GM18907 (cell line): ENCODE measurements at regions not wholly inside any gene's neighbourhood (a gene's known extent, or its start where the extent isn't known, plus 50 kb on each side); places are given as distances from the start of the nearest gene placed in this dataset.
"Not testable (repeated sequence)": the region's sequence is repeated elsewhere in the genome, so short reads cannot be mapped to it uniquely, and the experiment has no call there.

ENCODE experiments used
- ATAC-seq: cut with Tn5 transposase; IDR thresholded peaks from one replicate; pipeline ENCODE4 v1.9.1; 2021; ENCODE audit warnings: mild to moderate bottlenecking, moderate library complexity; ENCODE audit not compliant: unreplicated experiment

DNA sequence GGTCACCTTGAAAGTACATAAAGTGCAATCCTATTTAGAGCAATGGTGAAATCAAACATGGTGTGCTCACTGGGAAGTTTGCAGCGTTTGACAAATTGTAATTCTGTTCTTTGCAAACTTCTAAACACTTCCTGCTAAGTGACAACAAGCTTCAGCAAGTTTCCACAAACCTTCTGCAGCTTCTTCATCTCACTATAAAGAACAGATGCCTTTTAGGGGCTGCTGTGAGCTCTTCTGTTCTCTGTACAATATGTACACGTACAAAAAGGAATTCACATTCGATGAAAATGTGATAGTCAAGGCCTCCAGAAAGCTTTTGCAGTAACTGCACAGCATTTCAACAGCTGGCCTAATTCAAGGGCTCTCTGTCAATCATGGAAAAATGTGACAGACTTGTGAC, 543.1 kb downstream of the CETN3 start:
- no peak for ATAC-seq

DNA sequence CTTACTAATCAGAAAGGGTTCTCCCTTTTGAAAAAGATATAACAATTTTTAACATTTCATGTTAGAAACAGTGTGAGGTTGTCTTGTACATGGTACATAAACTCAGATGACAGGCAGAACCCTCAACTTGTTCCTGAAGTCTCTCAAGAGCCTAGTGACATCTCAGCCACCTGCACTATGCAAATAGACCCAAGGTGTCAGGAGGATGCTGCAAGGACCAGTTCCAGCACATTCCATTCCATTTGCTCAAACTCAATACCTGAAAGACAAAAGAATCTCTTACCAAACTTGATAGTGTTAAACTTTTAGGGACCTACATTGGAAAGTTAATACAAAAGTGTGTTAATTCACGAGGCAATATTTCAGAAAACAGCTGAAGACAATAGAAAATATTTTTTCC, 544.6 kb downstream of the CETN3 start:
- no peak for ATAC-seq

DNA sequence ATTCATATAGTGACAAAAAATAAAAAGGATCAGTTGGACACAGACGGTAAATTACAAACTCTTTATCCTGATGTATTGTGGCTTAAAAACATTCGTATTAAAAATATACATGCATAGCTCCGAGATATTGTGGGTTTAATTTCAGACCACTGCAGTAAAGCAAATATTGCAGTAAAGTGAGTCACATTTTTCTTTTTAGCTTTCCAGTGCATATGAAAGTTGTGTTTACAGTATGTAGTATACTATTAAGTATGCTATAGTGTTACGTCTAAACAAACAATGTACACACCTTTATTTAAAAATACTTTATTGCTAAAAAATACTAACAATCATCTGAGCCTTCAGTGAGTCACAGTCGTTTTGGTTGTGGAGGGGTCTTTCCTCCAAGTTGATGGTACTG, 551.8 kb downstream of the CETN3 start:
- no peak for ATAC-seq

DNA sequence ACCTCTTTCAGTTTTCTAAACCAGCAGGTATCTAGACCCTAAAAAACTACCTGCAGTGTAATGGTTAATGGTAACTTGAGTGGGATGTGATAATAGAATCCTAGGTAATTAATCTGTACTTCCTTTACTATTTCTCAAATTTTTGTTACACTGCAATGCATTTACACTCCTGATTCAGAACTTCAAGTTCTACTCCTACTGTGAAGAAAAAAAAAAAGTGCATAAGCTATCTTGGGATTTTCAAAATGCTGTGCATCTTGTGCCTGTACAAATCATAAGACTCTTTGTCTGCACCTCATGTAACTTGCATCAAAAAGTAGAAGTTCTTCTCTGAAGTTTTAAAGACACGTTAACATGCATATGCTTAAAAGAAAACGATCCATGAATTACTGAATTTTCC, 554.1 kb downstream of the CETN3 start:
- ATAC-seq: no peak

DNA sequence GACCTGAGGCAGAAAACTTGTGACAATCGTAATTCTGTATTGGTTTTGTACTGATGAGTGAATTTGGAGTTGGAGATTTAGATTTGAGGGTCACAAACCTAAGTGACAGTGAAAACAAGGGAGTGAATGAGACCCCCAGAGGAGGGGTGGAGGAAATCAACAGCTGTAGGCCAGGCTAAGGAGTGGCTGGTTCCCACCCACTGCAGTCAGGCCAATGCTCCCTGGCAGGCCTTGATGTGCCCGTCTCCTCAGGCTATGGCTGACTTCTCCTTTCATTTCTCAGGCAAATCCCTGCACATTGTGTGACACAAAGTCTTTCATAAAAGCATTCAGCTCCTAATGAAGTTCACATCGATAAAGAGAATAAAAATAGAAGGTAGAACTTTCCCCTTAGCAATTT, 557.6 kb downstream of the CETN3 start:
- ATAC-seq: no peak

DNA sequence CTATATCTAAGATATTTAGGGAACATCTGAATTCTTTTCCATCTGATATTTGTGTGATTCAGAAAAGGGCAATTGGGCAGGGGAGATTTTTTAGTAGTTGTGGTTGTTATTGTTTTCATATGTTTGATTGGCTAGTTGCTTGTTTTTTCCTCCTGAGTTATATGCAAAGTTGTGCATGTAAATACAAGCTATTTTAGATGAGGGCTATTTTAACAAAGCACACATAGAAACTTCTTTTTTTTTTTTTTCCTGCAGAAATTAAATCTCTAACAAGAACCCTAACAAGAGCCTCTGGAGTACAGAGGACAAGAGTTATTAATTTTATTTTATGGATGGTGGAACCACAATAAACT, 559.1 kb downstream of the CETN3 start:
- ATAC-seq: no peak

DNA sequence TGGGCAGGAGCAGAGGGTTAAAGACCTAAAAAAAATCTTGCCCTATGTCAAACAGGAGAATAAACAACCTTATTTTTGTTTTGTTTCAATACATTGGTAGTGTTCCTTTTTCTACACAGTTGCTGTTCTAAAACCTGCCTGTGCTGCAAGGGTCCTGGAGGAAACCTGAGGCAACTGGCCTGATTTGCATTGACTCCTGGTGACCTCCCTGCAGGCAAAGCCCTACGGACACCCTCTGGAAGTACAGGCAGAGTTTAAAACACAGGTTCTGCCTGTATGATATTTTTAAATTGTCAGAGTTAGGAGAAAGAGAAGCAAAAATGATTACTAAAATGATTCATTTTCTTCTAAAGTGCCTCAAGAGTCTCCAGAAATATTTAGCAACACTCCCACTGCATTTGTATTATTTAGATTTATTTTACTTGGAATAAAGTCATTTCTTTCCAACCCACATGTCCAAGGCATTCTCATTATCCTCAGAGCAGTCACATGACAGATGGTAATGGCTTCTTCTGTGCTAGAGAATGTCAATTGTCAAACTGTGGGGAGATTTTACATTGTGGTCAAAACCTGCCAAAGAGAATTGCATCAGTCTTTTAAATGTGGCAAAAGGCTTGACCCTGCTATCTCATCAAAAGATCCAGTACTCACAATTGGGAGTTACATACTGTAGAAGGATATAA, 559.6 kb downstream of the CETN3 start:
- ATAC-seq: no peak

DNA sequence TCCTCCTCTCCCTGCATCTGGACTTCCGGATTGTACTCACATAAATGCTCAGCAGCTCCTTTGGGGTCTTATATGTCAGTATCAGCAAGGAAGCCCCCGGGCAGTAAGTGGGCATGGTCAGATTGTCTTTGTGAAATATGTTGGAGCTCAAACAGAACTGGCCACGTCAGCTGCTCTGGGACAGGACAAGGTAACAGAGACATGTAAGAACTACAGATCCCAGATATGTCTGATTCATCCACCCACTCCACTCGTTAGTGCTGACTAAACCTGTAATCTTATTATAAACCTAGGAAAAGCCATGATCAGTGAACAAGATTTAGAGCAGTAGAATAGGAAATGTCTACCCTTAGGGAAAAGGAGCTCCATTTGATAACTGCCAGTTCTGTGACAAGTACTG, 561.8 kb downstream of the CETN3 start:
- no peak for ATAC-seq

DNA sequence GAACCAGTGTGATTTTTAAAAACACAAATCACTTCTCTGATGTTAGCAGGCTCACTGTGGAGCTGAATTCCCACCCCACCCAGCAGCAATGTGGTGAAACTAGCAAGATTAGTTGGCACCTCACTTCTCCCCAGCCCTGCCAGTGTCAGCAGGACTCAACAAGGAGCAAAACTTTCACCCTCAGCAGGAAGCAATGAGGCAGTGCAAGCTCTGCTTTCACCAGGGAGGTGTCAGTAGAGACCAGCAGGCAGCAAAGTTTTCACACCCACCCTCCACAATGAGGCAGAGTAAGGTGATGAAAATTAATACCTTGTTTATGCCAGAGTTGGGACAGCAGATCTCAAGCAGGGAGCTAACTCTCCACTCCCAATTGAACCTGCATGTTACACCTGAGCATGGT, 565.0 kb downstream of the CETN3 start:
- ATAC-seq: no peak

DNA sequence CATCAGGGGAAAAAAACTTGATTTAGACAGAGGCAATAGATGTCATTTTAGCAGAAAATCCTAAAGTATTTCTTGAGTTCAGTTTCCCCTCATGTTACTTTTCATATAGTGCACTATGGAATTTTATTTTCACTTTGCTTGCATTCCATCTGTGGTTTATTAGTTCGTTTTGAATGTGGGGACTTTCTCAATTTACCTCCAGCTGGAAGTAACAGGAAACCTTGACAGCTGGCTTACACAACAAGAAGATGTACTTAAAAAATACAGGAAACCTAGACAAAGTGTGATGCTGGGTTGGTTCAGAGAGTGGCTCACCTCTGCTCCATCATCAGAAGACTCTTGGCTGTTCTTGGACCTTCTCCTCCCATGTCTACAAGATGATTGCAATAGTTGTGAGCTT, 567.0 kb downstream of the CETN3 start:
- no peak for ATAC-seq

DNA sequence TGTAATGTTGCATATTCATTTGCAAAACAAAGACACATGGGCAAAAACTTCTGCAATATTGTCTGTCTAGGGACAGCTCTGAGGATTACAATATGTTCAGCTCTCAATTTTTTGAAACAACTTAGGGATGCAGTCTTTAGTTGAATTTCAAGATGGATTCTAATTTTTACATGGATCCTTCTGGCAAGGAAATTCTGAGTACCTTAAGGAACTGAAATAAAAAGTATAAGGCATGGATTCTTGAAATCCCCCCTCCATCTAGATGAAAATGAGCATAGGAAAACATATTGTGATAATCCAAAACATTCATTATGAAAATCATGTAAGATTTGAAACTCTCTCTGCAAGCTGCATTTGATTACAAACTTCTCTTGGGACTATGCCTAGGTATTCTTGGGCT, 568.6 kb downstream of the CETN3 start:
- no peak for ATAC-seq

DNA sequence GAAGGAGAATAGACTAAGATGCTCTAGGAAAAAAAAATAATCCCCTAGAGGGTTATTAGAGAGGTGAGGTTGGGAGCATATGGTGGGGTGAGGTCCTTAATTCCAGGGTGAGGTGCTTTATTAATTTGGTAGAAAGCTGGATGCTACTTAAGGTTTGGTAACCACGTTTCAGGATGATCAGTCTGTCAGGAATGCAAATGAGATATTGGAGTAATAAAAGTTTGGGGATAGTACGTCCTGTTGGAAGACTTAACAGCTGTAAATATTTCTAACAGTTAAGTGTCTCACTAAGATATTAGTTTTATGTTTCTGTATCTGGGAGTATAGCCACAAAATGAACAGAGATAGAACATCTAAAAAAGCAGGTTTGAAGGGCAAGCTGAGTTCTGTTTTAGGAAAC, 578.9 kb downstream of the CETN3 start:
- ATAC-seq: no peak

DNA sequence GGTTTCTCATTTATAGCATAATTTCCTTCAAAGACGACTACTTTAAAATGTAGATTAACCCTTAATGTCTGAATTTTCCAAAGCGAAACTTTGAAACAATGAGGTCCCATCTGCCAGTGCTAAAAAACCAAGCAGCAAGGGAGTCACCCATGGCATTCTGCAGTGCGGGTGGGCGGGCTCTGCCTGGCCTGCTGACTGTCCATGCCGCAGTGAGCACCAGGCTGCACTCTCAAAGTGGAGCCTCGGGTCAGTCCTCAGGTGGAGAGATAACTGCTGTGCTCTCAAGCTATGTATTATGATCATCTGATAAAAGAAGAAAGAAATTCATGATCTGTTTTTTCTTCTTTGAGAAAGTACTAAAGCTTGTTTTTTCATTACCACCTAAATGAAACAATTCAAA, 581.6 kb downstream of the CETN3 start:
- ATAC-seq: no peak

DNA sequence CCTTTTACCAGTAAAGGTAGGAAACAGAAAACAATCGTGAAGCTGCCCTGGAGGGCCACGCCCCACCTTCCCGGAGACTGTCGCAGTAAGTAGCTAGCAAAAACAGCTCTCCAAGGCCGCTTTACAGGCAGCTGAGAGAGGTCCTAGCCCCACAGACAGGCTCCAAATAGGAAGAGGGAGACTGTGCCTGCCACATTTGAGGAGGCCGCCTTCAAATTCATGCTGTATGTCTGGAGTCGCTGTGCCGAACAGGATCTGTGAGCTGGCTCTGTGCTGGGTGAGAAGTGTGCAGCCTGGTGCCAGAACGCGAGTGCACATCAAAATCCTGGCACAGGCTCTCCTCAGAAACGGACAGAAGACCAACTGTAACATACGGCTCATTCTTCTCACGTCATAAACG, 582.2 kb downstream of the CETN3 start:
- no peak for ATAC-seq

DNA sequence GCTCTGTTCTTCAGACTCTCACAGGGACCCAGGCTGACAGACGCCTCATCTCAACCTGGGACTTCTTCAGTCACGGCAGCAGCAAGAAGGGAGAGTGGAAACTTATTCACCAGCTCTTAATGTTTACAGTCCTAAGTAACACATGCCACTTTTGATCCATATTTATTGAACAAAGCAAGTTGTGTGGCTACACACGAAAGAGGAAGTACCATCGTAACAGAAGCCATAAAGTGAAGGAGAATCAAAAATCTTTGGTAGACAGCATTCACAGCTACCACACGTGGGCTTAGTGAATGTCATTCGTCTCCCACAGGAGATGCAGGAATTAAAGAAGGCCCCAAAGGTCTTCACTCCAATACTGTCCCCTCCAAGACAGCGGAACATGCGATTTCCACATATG, 582.6 kb downstream of the CETN3 start:
- ATAC-seq: no peak

DNA sequence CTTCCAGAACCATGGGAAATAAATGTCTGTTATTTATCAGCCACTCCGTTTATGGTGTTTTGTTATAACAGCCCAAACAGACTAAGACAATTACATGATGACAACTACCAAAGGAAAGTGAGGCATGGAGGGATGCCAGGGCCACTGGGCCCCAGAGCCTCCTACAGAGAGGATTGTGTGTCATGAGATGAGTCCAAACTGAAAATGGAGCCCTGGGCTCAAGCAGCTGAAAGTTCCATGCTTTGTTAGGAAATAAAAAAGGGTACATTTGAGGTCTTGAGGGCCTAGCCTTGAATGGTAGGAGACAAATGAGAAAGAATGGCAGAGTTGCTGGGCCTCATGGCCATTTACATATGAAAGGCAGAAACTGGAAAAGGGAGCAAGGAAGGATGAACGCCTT, 586.5 kb downstream of the CETN3 start:
- no peak for ATAC-seq

DNA sequence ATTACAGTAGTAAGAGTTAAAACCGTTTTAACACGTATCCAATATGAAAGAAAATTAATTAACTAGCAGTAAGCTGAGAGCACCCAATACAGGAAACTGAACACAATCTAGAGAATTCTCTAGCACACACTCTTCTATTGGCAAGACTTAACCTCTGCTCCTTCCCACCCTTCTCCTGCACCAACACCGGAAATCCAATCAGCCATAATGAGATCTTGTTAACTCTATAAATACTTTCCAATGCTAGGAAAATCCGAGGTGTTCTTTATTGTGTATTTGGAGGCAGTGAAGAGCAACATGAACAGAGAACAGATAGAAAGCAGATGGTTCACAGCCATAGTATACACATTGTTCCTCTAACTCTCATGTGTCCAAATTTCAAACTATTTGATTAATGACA, 591.7 kb downstream of the CETN3 start:
- ATAC-seq: no peak

DNA sequence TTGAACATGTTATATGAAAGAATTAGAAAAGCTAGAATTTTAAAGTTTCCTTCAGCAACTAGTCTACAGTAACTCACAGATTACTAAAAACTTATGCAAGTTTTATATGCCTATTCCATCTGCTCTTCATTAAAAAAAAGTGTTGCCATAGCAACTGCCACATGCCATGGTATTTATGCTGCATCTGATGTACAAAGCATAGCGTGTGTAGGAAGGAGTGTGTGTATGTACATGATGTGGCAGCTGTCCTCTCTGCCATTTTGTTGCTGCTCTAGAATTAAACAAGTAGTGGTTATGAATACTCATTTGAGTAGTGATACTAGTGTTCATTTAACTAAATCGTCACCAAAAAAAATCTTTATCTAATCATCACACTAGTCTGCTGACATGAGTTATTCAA, 593.5 kb downstream of the CETN3 start:
- ATAC-seq: no peak

DNA sequence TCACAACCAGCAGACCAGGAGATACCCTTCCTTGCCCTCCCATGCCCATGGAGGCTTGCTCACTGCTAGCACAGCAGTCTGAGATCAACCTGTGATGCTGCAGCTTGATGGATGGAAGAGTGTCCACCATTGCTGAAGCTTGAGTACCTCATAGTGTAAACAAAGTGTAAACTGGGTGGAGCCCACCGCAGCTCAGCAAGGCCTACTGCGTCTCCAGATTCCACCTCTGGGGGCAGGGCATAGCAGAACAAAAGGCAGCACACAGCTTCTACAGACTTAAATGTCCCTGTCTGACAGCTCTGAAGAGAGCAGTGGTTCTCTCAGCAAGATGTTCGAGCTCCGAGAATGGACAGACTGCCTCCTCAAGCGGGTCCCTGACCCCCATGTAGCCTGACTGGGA, 608.8 kb downstream of the CETN3 start:
- not testable (repeated sequence) for ATAC-seq

DNA sequence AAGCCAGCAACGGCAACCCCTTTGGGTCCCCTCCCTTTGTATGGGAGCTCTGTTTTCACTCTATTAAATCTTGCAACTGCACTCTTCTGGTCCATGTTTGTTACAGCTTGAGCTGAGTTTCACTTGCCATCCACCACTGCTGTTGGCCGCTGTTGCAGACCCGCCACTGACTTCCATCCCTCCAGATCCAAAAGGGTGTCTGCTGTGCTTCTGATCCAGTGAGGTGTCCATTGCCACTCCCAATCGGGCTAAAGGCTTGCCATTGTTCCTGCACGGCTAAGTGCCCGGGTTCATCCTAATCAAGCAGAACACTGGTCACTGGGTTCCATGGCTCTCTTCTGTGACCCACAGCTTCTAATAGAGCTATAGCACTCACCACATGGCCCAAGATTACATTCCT, 615.1 kb downstream of the CETN3 start:
- ATAC-seq: not testable (repeated sequence)

DNA sequence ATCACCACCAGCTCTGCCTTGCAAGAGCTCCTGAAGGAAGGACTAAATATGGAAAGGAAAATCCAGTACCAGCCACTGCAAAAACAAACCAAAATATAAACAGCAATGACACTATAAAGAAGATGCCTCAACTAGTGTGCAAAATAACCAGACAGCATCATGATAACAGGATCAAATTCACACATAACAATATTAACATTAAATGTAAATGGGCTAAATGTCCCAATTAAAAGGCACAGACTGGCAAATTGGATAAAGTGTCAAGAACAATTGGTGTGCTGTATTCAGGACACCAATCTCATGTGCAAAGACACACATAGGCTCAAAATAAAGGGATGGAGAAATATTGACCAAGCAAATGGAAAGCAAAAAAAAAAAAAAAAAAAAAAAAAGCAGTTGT, 629.8 kb downstream of the CETN3 start:
- ATAC-seq: not testable (repeated sequence)

DNA sequence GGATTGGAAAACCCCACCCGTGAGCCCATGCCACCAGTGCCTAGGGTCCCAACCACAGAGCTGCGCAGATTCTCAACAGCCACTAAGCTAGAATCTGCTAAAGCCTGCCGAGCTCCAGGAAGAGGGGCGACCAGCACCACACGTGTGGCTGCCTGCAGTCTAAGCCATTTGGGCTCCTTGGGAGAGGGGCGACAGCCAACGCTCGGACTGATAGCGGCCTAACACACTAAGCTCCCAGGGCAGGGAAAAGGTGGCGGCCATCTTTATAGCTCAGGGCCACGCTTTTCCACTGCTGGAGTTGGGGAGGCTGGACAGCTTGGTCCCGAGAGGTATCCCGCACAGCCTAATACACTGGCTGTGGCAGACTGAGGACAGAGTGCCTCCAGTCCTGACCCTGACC, 631.8 kb downstream of the CETN3 start:
- no peak for ATAC-seq

DNA sequence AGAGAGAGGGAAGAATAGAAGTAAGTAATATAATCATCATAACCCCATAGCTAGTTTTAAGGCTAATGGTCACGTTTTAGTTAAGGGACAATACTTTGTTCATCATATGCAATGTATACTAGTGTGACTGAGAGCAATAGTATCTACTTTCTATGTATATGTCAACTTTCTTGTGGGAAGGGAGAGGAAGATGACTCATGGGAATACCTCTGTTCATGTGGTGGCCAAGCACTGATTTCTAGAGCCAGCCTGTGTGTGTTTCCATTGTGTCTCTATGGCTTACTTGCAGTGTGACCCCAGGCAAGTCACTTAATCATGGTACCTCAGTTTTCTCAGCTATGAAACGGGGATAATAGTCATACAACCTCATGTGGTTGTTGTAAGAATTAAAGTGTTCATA, 639.6 kb downstream of the CETN3 start:
- no peak for ATAC-seq

DNA sequence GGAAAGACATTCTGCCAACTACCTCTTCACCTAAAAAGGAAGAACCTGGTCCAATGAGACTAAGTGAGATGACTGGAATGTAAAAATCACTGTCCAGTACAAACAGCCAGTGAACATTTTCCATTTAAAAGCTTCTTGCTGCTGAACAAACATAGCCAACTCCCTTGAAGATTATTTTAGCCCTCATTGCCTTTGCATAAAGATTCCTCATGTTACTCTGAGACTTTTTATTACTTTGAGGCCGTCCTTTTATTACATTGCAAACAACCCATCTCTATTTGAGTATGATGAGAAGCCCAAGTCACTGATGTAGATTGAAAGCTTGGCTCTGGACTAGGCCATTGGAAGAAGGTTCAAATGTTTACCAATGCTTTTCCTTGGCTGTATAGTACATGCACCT, 649.8 kb downstream of the CETN3 start:
- ATAC-seq: no peak
